RWPE2 (cell line): ENCODE measurements at regions not wholly inside any gene's neighbourhood (a gene's known extent, or its start where the extent isn't known, plus 50 kb on each side); places are given as distances from the start of the nearest gene placed in this dataset.

Experiments used
- ATAC-seq: fragments of 200-7000 bp; cut with Tn5 transposase; 3 replicates; pipeline ENCODE4 v1.9.1; 2021; ENCODE audit warnings: low read depth
- DNase-seq: peaks from one replicate; pipeline ENCODE4 v3.0.0-alpha.2; 2020; ENCODE audit warnings: low spot score
- H3K27ac ChIP-seq: fragments of 450-650 bp; 2 replicates; pipeline ENCODE4 v1.5.1; 2017; ENCODE audit warnings: mild to moderate bottlenecking; ENCODE audit not compliant: poor library complexity, severe bottlenecking
- H3K27me3 ChIP-seq: fragments of 250-450 bp; sonication (Bioruptor Pico); 2 replicates; pipeline ENCODE4 v1.5.1; 2021; ENCODE audit warnings: mild to moderate bottlenecking, moderate library complexity; ENCODE audit not compliant: insufficient read depth, poor library complexity, severe bottlenecking
- H3K36me3 ChIP-seq: fragments of 250-450 bp; sonication (Bioruptor Pico); 2 replicates; pipeline ENCODE4 v1.5.1; 2020; ENCODE audit warnings: low read depth, mild to moderate bottlenecking, moderate library complexity
- H3K4me1 ChIP-seq: fragments of 250-450 bp; sonication (Bioruptor Pico); 2 replicates; pipeline ENCODE4 v1.5.1; 2021; ENCODE audit warnings: mild to moderate bottlenecking, moderate library complexity; ENCODE audit not compliant: insufficient read depth, poor library complexity, severe bottlenecking
- H3K4me3 ChIP-seq: fragments of 250-450 bp; sonication (Bioruptor Pico); 2 replicates; pipeline ENCODE4 v1.5.1; 2021; ENCODE audit warnings: mild to moderate bottlenecking, moderate library complexity; ENCODE audit not compliant: severe bottlenecking
- H3K9me3 ChIP-seq: fragments of 250-450 bp; sonication (Bioruptor Pico); 2 replicates; pipeline ENCODE4 v1.5.1; 2021; ENCODE audit warnings: mild to moderate bottlenecking, moderate library complexity; ENCODE audit not compliant: severe bottlenecking
- TF ChIP-seq, protein P1 (sequence below): fragments of 450-650 bp; IDR thresholded peaks from one replicate; pipeline ENCODE4 v1.5.1; 2017; ENCODE audit warnings: mild to moderate bottlenecking, moderate library complexity; ENCODE audit not compliant: poor library complexity, severe bottlenecking

DNA sequence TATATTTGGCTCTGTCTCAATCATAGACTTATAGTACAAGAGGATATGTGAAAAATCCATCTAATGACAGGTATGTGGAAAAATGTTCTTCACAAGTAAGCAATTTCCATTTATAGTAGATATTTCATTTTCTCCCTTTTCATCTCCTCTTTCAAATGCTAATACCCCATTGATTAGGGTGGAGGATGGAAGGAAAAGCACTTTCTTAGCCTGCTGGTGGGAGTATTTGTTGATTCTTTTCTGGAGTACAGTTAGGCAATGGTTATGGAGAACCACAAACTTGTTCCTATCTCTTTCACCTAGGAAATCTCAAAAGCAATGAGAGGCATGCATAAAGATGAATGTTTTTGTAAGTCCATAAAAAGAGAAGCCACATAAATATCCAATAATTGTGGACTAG, 108.0 kb upstream of the CREB5 start:
- no peak overlapping the region for H3K27ac ChIP-seq
- no peak for ATAC-seq
- TF ChIP-seq, protein P1, sequence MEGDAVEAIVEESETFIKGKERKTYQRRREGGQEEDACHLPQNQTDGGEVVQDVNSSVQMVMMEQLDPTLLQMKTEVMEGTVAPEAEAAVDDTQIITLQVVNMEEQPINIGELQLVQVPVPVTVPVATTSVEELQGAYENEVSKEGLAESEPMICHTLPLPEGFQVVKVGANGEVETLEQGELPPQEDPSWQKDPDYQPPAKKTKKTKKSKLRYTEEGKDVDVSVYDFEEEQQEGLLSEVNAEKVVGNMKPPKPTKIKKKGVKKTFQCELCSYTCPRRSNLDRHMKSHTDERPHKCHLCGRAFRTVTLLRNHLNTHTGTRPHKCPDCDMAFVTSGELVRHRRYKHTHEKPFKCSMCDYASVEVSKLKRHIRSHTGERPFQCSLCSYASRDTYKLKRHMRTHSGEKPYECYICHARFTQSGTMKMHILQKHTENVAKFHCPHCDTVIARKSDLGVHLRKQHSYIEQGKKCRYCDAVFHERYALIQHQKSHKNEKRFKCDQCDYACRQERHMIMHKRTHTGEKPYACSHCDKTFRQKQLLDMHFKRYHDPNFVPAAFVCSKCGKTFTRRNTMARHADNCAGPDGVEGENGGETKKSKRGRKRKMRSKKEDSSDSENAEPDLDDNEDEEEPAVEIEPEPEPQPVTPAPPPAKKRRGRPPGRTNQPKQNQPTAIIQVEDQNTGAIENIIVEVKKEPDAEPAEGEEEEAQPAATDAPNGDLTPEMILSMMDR, result no peak
- no peak overlapping the region for H3K4me3 ChIP-seq
- no peaks in the 10 kb centered on the region for H3K27me3 ChIP-seq
- H3K4me1 ChIP-seq, result peaks cover 8% of the 10 kb centered on the region
- no peak for DNase-seq
- no peaks in the 10 kb centered on the region for H3K9me3 ChIP-seq
- no peaks in the 10 kb centered on the region for H3K36me3 ChIP-seq

DNA sequence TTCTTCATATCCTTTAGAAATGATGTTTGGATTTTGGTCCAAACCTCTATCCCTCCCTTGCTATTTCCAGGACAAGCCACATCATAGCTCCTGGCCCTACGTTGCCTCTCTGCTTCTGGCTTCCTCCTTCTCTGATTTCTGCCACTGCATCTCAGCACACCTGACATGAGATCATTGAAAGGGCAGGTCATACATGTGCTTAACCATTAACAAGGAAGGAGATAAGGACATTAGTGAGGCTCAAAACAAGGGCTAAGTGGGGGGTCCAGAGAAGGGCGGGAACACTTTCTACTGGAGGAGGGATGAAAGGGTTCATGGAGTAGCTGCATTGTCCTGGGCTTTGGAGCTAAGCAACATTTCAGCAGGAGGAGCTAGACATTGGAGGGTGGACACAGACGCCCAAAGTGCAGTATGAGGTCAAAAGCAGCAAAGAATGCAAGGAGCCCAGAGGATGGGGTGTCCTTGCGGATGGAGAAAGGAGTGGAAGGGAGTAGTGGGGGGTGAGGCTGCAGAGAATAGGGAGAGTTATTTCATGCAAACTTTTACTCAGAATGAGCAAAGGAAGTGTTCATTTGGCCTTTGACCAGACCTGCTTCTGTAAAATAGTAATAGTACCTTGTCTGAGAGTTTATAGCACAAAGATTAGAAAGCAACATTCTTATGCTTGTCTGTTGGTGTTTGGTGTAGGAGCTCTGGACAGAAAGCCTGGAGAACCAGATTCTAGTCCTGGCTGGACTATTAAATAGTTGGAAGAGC, 102.4 kb upstream of the CREB5 start:
- Histone ChIP-seq H3K36me3 (no peaks in the 10 kb centered on the region), H3K27ac (no peak overlapping the region), H3K4me1 (no peaks in the 10 kb centered on the region), H3K9me3 (no peaks in the 10 kb centered on the region), H3K4me3 (no peak overlapping the region), H3K27me3 (peaks cover 9% of the 10 kb centered on the region)
- ATAC-seq (no peak), DNase-seq (no peak)
- TF ChIP-seq, protein P1, result no peak

DNA sequence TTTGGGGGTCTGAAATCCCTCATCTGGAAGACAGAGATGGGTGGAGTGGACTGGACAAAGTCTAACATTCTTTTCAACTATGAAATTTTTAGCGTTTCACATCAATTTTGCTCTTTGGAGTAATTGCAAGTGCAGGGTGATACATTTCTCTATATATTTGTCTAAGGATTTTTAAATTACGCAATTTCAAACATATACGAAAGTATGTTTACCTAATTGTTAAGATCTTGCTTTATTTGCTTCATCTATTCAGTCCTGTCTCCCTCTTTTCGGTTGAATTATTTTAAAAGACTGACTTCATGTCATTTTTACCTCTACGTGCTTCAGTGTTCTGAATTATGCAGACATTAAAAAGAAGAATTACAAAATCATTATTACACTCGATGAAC, 101.9 kb upstream of the CREB5 start:
- TF ChIP-seq, protein P1, result no peak
- H3K4me3 ChIP-seq, result no peak overlapping the region
- H3K36me3 ChIP-seq, result no peaks in the 10 kb centered on the region
- no peaks in the 10 kb centered on the region for H3K9me3 ChIP-seq
- no peak overlapping the region for H3K27ac ChIP-seq
- DNase-seq (no peak), ATAC-seq (no peak)
- H3K27me3 ChIP-seq, result peaks cover 13% of the 10 kb centered on the region
- no peaks in the 10 kb centered on the region for H3K4me1 ChIP-seq

- no peak for DNase-seq
- Histone ChIP-seq H3K27me3 (peaks cover 13% of the 10 kb centered on the region), H3K27ac (no peak overlapping the region), H3K36me3 (no peaks in the 10 kb centered on the region), H3K4me1 (no peaks in the 10 kb centered on the region), H3K9me3 (no peaks in the 10 kb centered on the region), H3K4me3 (no peak overlapping the region)
- ATAC-seq, result no peak
- TF ChIP-seq, protein P1, result no peak
These were observed 100.6 kb upstream of the CREB5 start for GRCh38 chr7:28311670-28312069.

DNA sequence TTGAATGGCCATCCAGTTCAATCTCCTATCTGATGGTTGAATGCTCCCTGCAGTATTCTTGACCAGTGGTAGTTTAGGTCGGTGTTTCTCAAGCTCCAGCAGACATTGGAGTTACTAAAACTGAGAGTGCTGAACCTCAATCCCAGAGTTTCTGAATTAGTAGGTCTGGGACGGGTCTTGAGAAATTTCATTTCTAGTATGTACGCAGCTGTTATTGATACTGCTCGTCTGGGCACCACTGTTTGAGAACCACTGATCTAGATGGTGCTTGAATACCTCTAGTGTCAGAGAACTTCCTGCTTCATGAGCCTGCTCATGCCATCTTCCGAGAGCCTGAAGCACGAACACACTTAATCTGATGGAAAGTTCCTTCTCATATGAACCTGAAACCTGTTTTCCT, 99.4 kb upstream of the CREB5 start:
- no peak for ATAC-seq
- no peaks in the 10 kb centered on the region for H3K4me1 ChIP-seq
- DNase-seq, result no peak
- TF ChIP-seq, protein P1, result no peak
- no peaks in the 10 kb centered on the region for H3K36me3 ChIP-seq
- no peak overlapping the region for H3K4me3 ChIP-seq
- H3K27ac ChIP-seq, result no peak overlapping the region
- H3K27me3 ChIP-seq, result peaks cover 13% of the 10 kb centered on the region
- H3K9me3 ChIP-seq, result no peaks in the 10 kb centered on the region
